GM12872 (cell line): ENCODE measurements at regions not wholly inside any gene's neighbourhood (a gene's known extent, or its start where the extent isn't known, plus 50 kb on each side); places are given as distances from the start of the nearest gene placed in this dataset.

ENCODE experiments used
- TF ChIP-seq, protein P1 (sequence below): IDR thresholded peaks from 3 replicates; pipeline ENCODE4 v1.5.1; 2011; ENCODE audit warnings: low read depth, mild to moderate bottlenecking, low read length, moderate library complexity; ENCODE audit not compliant: insufficient read depth

DNA sequence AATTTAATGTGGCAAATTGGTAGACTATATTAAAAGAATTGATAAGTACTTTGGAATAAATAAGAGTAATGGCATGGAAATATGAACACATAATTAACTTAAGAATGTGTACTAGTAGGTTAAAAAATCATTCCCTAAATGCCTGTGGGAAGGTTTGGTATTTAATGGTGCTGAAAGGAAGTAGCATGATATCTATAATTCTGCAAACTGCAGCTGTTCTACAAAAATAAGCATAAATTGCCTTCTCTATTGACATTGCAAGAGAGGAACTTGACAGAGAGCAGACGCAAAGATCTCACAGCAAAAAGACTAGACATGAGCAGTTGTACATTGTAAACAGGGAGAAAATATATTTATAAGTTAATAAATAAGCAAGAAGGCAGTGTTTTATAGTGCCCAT lies 752.5 kb upstream of the PCDH10 start:
- TF ChIP-seq, protein P1, sequence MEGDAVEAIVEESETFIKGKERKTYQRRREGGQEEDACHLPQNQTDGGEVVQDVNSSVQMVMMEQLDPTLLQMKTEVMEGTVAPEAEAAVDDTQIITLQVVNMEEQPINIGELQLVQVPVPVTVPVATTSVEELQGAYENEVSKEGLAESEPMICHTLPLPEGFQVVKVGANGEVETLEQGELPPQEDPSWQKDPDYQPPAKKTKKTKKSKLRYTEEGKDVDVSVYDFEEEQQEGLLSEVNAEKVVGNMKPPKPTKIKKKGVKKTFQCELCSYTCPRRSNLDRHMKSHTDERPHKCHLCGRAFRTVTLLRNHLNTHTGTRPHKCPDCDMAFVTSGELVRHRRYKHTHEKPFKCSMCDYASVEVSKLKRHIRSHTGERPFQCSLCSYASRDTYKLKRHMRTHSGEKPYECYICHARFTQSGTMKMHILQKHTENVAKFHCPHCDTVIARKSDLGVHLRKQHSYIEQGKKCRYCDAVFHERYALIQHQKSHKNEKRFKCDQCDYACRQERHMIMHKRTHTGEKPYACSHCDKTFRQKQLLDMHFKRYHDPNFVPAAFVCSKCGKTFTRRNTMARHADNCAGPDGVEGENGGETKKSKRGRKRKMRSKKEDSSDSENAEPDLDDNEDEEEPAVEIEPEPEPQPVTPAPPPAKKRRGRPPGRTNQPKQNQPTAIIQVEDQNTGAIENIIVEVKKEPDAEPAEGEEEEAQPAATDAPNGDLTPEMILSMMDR = no peak

DNA sequence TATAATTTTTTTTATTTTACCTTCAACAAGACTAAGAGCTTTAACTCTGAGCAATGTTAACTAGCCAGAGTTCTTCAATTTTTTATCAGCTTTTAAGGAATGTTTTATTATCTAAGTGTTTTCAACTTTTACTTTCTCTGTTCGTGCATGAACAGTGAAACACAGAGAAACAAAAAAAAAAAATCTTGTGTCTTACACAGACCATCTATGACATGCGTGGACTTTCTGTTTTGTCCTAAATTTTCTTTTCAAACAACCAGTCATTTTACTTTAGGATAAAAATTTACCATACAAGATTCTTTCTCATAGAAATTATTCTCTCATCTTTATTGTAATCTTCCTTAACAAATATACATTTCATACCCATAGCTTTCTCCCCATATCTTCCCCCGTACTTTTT lies 731.9 kb upstream of the PCDH10 start:
- TF ChIP-seq, protein P1 = no peak

DNA sequence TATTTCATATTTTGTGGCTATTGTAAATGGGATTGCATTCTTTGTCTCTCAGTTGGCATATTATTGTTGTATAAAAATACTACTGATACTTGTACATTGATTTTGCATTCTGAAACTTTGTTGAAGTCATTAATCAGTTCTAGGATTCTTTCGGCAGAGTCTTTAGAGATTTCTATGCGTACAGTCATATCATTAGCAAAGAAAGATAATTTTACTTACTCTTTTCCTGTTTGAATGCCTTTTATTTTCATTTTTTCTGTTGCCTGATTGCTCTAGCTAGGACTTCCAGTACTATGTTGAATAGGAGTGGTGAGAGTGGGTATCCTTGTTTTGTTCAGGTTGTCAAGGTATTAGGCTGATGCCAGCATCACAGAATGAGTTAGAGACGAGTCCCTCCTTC lies 722.0 kb upstream of the PCDH10 start:
- TF ChIP-seq, protein P1 = no peak

DNA sequence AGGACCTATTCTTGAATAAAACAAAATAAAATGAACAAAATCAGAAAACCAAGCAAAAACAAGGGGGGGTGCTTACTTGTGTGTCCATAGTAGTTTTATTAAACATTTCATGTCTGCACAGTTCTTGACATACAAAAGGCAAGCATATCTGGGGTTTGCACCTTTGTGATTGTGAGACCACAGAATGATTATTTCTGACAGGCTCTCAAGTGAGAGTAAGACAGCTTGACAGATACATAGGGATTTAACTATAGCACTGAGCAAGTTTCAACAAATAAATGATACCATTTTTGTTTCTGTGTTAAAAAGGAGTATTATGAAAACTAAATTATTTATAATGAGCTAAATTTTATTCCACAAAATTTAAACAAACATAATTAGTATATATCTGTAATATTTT lies 712.0 kb upstream of the PCDH10 start:
- TF ChIP-seq, protein P1 = no peak

DNA sequence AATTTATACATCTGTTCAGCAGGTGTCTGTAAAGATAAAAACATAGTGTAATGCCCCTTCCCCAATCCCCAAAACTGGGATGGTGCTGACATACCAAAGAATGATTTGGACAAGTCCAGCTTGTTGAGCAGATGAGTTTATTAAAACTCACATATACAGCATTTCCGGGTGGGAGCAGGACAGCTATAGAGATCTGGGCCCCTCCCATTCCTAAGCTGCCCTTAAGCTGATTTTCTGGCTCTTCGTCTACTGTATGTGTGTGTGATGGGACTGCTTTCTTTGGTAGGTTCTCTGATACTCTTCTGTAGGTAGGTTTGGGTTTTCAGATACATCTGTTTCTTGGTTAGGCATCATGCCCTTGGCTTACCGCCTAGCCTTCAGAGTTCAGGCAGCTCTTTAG lies 703.7 kb upstream of the PCDH10 start:
- TF ChIP-seq, protein P1 = no peak

DNA sequence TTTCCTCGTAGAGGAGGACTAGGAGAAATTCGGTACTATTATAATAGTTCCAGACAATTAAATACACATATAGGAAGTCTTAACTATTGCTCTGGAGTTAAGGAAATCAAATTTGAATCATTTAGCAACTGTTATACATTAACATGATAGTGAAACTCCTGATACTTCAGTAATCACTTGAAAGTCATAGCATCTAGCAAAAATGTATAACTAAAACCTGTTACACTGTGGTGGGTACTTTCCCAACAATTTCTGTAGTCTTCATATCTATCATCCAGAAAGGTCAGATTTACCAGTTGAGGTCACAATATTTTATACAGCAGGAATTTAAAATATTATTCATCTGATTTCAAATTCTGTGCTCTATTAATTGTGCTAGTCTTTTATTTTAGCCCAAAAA lies 669.6 kb upstream of the PCDH10 start:
- TF ChIP-seq, protein P1 = no peak

DNA sequence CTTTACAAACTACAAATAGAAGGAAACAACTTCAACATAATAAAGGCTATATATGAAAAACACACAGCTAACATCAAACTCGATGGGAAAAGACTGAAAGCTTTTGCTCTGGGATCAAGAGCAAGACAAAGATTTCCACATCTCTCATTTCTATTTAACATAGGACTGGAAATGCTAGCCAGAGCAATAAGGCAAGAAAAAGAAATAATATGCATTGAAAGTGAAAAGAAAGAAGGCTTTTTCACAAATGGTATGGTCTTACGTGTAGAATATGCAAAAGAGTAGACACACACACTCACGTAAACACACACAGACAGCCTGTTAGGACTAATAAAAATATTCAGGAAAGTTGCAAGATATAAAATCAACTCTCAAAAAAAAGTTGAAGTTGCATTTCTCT lies 660.5 kb upstream of the PCDH10 start:
- TF ChIP-seq, protein P1 = no peak

DNA sequence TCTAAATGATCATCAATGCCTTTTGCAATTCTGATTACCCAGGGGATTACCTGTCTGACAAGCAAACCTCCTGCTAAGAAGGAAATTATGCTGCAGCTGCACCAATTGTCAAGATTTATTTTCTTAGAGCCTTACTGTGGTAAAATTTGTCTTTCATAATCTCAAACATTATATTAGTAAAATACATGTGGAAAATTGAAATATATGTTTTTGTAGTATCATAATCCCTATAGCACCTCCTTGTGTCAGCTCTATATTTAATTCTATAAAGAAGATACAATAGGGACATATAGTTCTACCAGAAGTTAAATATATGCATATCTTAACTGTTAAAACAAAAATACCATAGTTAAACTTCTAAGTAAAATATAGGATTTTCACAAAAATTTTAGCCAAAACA lies 655.6 kb upstream of the PCDH10 start:
- TF ChIP-seq, protein P1 = no peak
